NCI-H128 (cell line): ENCODE measurements at regions not wholly inside any gene's neighbourhood (a gene's known extent, or its start where the extent isn't known, plus 50 kb on each side); places are given as distances from the start of the nearest gene placed in this dataset.

Experiments
- DNase-seq: peaks from one replicate; lab custom pipeline; 2025; ENCODE audit not compliant: unreplicated experiment; lab: John Stamatoyannopoulos, UW

GRCh38 chr9:120137186-120137840 is 442.7 kb downstream of the CDK5RAP2 start:
- no peak for DNase-seq

GRCh38 chr9:120136696-120137095 is 443.3 kb downstream of the CDK5RAP2 start:
- no peak for DNase-seq

GRCh38 chr9:120117081-120117480 is 462.9 kb downstream of the CDK5RAP2 start:
- DNase-seq, result no peak

- no peak for DNase-seq
These were observed 469.4 kb downstream of the CDK5RAP2 start for GRCh38 chr9:120110520-120110919.

GRCh38 chr9:120109242-120109641 is 470.7 kb downstream of the CDK5RAP2 start:
- DNase-seq, result no peak

- DNase-seq, result no peak
These were observed 472.8 kb downstream of the CDK5RAP2 start for GRCh38 chr9:120107138-120107537.

- no peak for DNase-seq
These were observed 475.2 kb downstream of the CDK5RAP2 start for GRCh38 chr9:120104771-120105170.

GRCh38 chr9:120100595-120100994 is 479.4 kb downstream of the CDK5RAP2 start:
- no peak for DNase-seq

- DNase-seq, result no peak
These were observed 480.9 kb downstream of the CDK5RAP2 start for GRCh38 chr9:120099065-120099464.

- DNase-seq, result no peak
These were observed 481.4 kb downstream of the CDK5RAP2 start for GRCh38 chr9:120098584-120098983.

- no peak for DNase-seq
These were observed 488.8 kb downstream of the CDK5RAP2 start for GRCh38 chr9:120091206-120091605.

- DNase-seq, result peak; percentile 74
These were observed 499.1 kb downstream of the CDK5RAP2 start for GRCh38 chr9:120080849-120081248.

- no peak for DNase-seq
These were observed 501.9 kb downstream of the CDK5RAP2 start for GRCh38 chr9:120078112-120078511.

- DNase-seq, result no peak
These were observed 508.2 kb downstream of the CDK5RAP2 start for GRCh38 chr9:120071760-120072159.

GRCh38 chr9:120066315-120066714 is 513.7 kb downstream of the CDK5RAP2 start:
- no peak for DNase-seq

- DNase-seq, result no peak
These were observed 514.8 kb downstream of the CDK5RAP2 start for GRCh38 chr9:120065151-120065550.

GRCh38 chr9:120045011-120045410 is 535.0 kb downstream of the CDK5RAP2 start:
- DNase-seq, result no peak

- DNase-seq, result no peak
These were observed 536.5 kb downstream of the CDK5RAP2 start for GRCh38 chr9:120043448-120043847.

GRCh38 chr9:120040896-120041295 is 539.1 kb downstream of the CDK5RAP2 start:
- DNase-seq, result no peak

- DNase-seq, result no peak
These were observed 541.6 kb downstream of the CDK5RAP2 start for GRCh38 chr9:120038342-120038741.

GRCh38 chr9:120032639-120033038 is 547.3 kb downstream of the CDK5RAP2 start:
- DNase-seq, result no peak

GRCh38 chr9:120030847-120031246 is 549.1 kb downstream of the CDK5RAP2 start:
- DNase-seq, result no peak

GRCh38 chr9:120018550-120018949 is 561.4 kb downstream of the CDK5RAP2 start:
- DNase-seq, result no peak
